Choroid plexus epithelial cell (primary cell): ENCODE measurements at regions not wholly inside any gene's neighbourhood (a gene's known extent, or its start where the extent isn't known, plus 50 kb on each side); places are given as distances from the start of the nearest gene placed in this dataset.
A peak's percentile ranks its signal among the peaks of the same experiment; 100 is the strongest.

Experiments used
- DNase-seq: peaks from one replicate; pipeline ENCODE4 v3.0.0-alpha.2; 2010; ENCODE audit warnings: low read depth
- H3K4me3 ChIP-seq: 2 replicates; pipeline ENCODE4 v1.5.1; 2011; ENCODE audit warnings: low read depth, mild to moderate bottlenecking, control low read depth, low read length, moderate library complexity
- CTCF ChIP-seq: conservative IDR thresholded peaks from 2 replicates; pipeline ENCODE4 v1.5.1; 2011; ENCODE audit warnings: low read depth, mild to moderate bottlenecking, control low read depth, inconsistent platforms, low read length, moderate library complexity

GRCh38 chr2:143950704-143951103, 569.2 kb downstream of the ZEB2 start:
- DNase-seq, result no peak
- no peak overlapping the region for H3K4me3 ChIP-seq

GRCh38 chr2:143949121-143949848, 570.6 kb downstream of the ZEB2 start:
- H3K4me3 ChIP-seq, result no peak overlapping the region
- no peak for TF ChIP-seq CTCF
- DNase-seq, result peak; percentile 43

More at GRCh38 chr2:143950704-143951103, 569.2 kb downstream of the ZEB2 start:
- TF ChIP-seq CTCF, result no peak

- TF ChIP-seq CTCF, result no peak
Measured at GRCh38 chr2:143948710-143949109, 571.2 kb downstream of the ZEB2 start.

GRCh38 chr2:143946436-143947391, 573.2 kb downstream of the ZEB2 start:
- DNase-seq, result no peak
- no peak overlapping the region for H3K4me3 ChIP-seq
- no peak for TF ChIP-seq CTCF

More at GRCh38 chr2:143948710-143949109, 571.2 kb downstream of the ZEB2 start:
- DNase-seq, result no peak
- H3K4me3 ChIP-seq, result no peak overlapping the region

- no peak for TF ChIP-seq CTCF
- no peak overlapping the region for H3K4me3 ChIP-seq
- no peak for DNase-seq
Measured at GRCh38 chr2:143942486-143942885, 577.4 kb downstream of the ZEB2 start.

- no peak for DNase-seq
- no peak for TF ChIP-seq CTCF
Measured at GRCh38 chr2:143940720-143941119, 579.2 kb downstream of the ZEB2 start.

More at GRCh38 chr2:143940720-143941119, 579.2 kb downstream of the ZEB2 start:
- H3K4me3 ChIP-seq, result no peak overlapping the region
